H9 (cell line): ENCODE measurements at regions not wholly inside any gene's neighbourhood (a gene's known extent, or its start where the extent isn't known, plus 50 kb on each side); places are given as distances from the start of the nearest gene placed in this dataset.

ENCODE experiments used
- DNase-seq: peaks from one replicate; pipeline ENCODE4 v3.0.0-alpha.2; 2017
- H2AFZ ChIP-seq: one replicate; pipeline ENCODE4 v1.6.1; 2013; ENCODE audit warnings: mild to moderate bottlenecking, low read length, control low read depth, moderate library complexity
- H2AK5ac ChIP-seq: 2 replicates; pipeline ENCODE4 v1.6.1; 2013; ENCODE audit warnings: low read length, control low read depth, mixed read lengths; ENCODE audit not compliant: insufficient read length
- H2BK120ac ChIP-seq: one replicate; pipeline ENCODE4 v1.6.1; 2013; ENCODE audit warnings: low read depth, mild to moderate bottlenecking, low read length, control low read depth, inconsistent platforms; ENCODE audit not compliant: poor library complexity, severe bottlenecking
- H2BK12ac ChIP-seq: 2 replicates; pipeline ENCODE4 v1.6.1; 2013; ENCODE audit warnings: low read length, control low read depth, mixed read lengths, low read depth; ENCODE audit not compliant: insufficient read length
- H2BK15ac ChIP-seq: 2 replicates; pipeline ENCODE4 v1.6.1; 2013; ENCODE audit warnings: low read depth, low read length, control low read depth
- H2BK20ac ChIP-seq: one replicate; pipeline ENCODE4 v1.6.1; 2013; ENCODE audit warnings: low read depth, mild to moderate bottlenecking, low read length, control low read depth, inconsistent platforms; ENCODE audit not compliant: poor library complexity, severe bottlenecking
- H2BK5ac ChIP-seq: 2 replicates; pipeline ENCODE4 v1.6.1; 2013; ENCODE audit warnings: low read length, control low read depth, mixed read lengths; ENCODE audit not compliant: insufficient read length
- H3K14ac ChIP-seq: 2 replicates; pipeline ENCODE4 v1.6.1; 2013; ENCODE audit warnings: low read length, control low read depth; ENCODE audit not compliant: insufficient read depth
- H3K18ac ChIP-seq: 2 replicates; pipeline ENCODE4 v1.6.1; 2013; ENCODE audit warnings: low read depth, mild to moderate bottlenecking, mixed read lengths, low read length, control low read depth; ENCODE audit not compliant: insufficient read length
- H3K23ac ChIP-seq: 2 replicates; pipeline ENCODE4 v1.6.1; 2013; ENCODE audit warnings: low read length, control low read depth, mixed read lengths, low read depth; ENCODE audit not compliant: insufficient read length
- H3K23me2 ChIP-seq: 2 replicates; pipeline ENCODE4 v1.6.1; 2013; ENCODE audit warnings: low read depth, mild to moderate bottlenecking, mixed read lengths, low read length, control low read depth; ENCODE audit not compliant: insufficient read length, poor library complexity, severe bottlenecking
- H3K27ac ChIP-seq: 2 replicates; pipeline ENCODE4 v1.5.1; 2013; ENCODE audit warnings: low read length, control low read depth, mixed read lengths, low read depth; ENCODE audit not compliant: insufficient read length
- H3K27me3 ChIP-seq: 2 replicates; pipeline ENCODE4 v1.6.1; 2013; ENCODE audit warnings: low read length, control low read depth, inconsistent platforms; ENCODE audit not compliant: insufficient read depth
- H3K4ac ChIP-seq: 2 replicates; pipeline ENCODE4 v1.6.1; 2013; ENCODE audit warnings: low read depth, mild to moderate bottlenecking, control low read depth, inconsistent platforms, low read length, moderate library complexity
- H3K4me1 ChIP-seq: 2 replicates; pipeline ENCODE4 v1.6.1; 2013; ENCODE audit warnings: low read length, control low read depth, inconsistent platforms; ENCODE audit not compliant: insufficient read depth
- H3K4me2 ChIP-seq: 2 replicates; pipeline ENCODE4 v1.6.1; 2013; ENCODE audit warnings: low read length, control low read depth, mixed read lengths; ENCODE audit not compliant: insufficient read length, insufficient read depth
- H3K56ac ChIP-seq: 2 replicates; pipeline ENCODE4 v1.6.1; 2013; ENCODE audit warnings: low read depth, mild to moderate bottlenecking, mixed read lengths, low read length, control low read depth; ENCODE audit not compliant: insufficient read length
- H3K79me1 ChIP-seq: 2 replicates; pipeline ENCODE4 v1.6.1; 2013; ENCODE audit warnings: low read depth, mild to moderate bottlenecking, moderate library complexity, low read length, control low read depth, inconsistent platforms; ENCODE audit not compliant: insufficient read depth, poor library complexity, severe bottlenecking
- H3K79me2 ChIP-seq: 2 replicates; pipeline ENCODE4 v1.6.1; 2013; ENCODE audit warnings: low read length, control low read depth, inconsistent platforms; ENCODE audit not compliant: insufficient read depth
- H3K9ac ChIP-seq: 2 replicates; pipeline ENCODE4 v1.6.1; 2013; ENCODE audit warnings: low read length, control low read depth, mixed read lengths; ENCODE audit not compliant: insufficient read length; ENCODE audit errors: extremely low read depth
- H3K9me3 ChIP-seq: one replicate; pipeline ENCODE4 v1.6.1; 2013; ENCODE audit warnings: low read depth, low read length, inconsistent platforms; ENCODE audit not compliant: control insufficient read depth
- H3T11ph ChIP-seq: one replicate; pipeline ENCODE4 v1.6.1; 2013; ENCODE audit warnings: mild to moderate bottlenecking, low read length, control low read depth, inconsistent platforms
- H4K20me1 ChIP-seq: one replicate; pipeline ENCODE4 v1.6.1; 2013; ENCODE audit not compliant: control insufficient read depth, insufficient read length, insufficient read depth
- H4K5ac ChIP-seq: 2 replicates; pipeline ENCODE4 v1.6.1; 2013; ENCODE audit warnings: low read depth, mild to moderate bottlenecking, mixed read lengths, low read length, control low read depth; ENCODE audit not compliant: insufficient read length
- H4K8ac ChIP-seq: replicated peaks from 2 replicates; pipeline ENCODE4 v1.6.1; 2013; ENCODE audit warnings: low read length, control low read depth, mixed read lengths, low read depth; ENCODE audit not compliant: insufficient read length
- H4K91ac ChIP-seq: 2 replicates; pipeline ENCODE4 v1.6.1; 2013; ENCODE audit warnings: low read depth, mild to moderate bottlenecking, moderate library complexity, mixed read lengths, low read length, control low read depth; ENCODE audit not compliant: insufficient read length
- H3K27ac Mint-ChIP-seq, 3 experiments: 2 replicates in 2 of 3; 3 replicates in 1 of 3; pipeline ENCODE4 v1.8.0; 2020 to 2021; ENCODE audit warnings: mixed read lengths in 3 of 3, mild to moderate bottlenecking in 1 of 3, moderate library complexity in 1 of 3
- H3K27me3 Mint-ChIP-seq: 2 replicates; pipeline ENCODE4 v1.8.0; 2021; ENCODE audit warnings: low read depth, mild to moderate bottlenecking, moderate library complexity, mixed read lengths
- H3K36me3 Mint-ChIP-seq, 3 experiments: 2 replicates in 2 of 3; 3 replicates in 1 of 3; pipeline ENCODE4 v1.8.0; 2020 to 2021; ENCODE audit warnings: low read depth in 3 of 3, mixed read lengths in 3 of 3; ENCODE audit not compliant: insufficient read depth in 1 of 3
- H3K4me1 Mint-ChIP-seq, 2 experiments: 2 replicates each; pipeline ENCODE4 v1.8.0; 2020; ENCODE audit warnings: mixed read lengths in 2 of 2
- H3K4me3 Mint-ChIP-seq, 2 experiments: 2 replicates in 1 of 2; 3 replicates in 1 of 2; pipeline ENCODE4 v1.8.0; 2020 to 2021; ENCODE audit warnings: mild to moderate bottlenecking in 2 of 2, mixed read lengths in 2 of 2, moderate library complexity in 1 of 2
- H3K9me3 Mint-ChIP-seq, 2 experiments: 2 replicates in 1 of 2; 3 replicates in 1 of 2; pipeline ENCODE4 v1.8.0; 2020; ENCODE audit warnings: mild to moderate bottlenecking in 2 of 2, mixed read lengths in 2 of 2, moderate library complexity in 1 of 2
- CTCF ChIP-seq: fragments of 200-600 bp; sonication (generic); conservative IDR thresholded peaks from 3 replicates; pipeline ENCODE4 v1.8.0; 2021; ENCODE audit warnings: antibody characterized with exemption, mild to moderate bottlenecking

- H3K4ac ChIP-seq, result no peak overlapping the region
- H4K8ac ChIP-seq, result no peak overlapping the region
- no peak for DNase-seq
- no peak overlapping the region for H3K4me3 Mint-ChIP-seq
- H3K56ac ChIP-seq, result no peak overlapping the region
- H3K36me3 Mint-ChIP-seq, result peaks cover 12 to 23% (median 22%) of the 10 kb centered on the region in 3 experiments
- no peak overlapping the region for H3K14ac ChIP-seq
- H2AFZ ChIP-seq, result no peak overlapping the region
- H3K9me3 ChIP-seq, result peaks cover 8% of the 10 kb centered on the region
- no peak overlapping the region for H3K27ac Mint-ChIP-seq
- no peaks in the 10 kb centered on the region for H3K79me1 ChIP-seq
- H3K27me3 ChIP-seq, result no peaks in the 10 kb centered on the region
- H3K4me2 ChIP-seq, result no peak overlapping the region
- no peak overlapping the region for H3K9ac ChIP-seq
- H3K27ac ChIP-seq, result no peak overlapping the region
- no peak overlapping the region for H2BK15ac ChIP-seq
- TF ChIP-seq CTCF, result no peak
- no peak overlapping the region for H2BK120ac ChIP-seq
- H3K4me1 Mint-ChIP-seq, result no peaks in the 10 kb centered on the region
- no peaks in the 10 kb centered on the region for H4K20me1 ChIP-seq
- no peak overlapping the region for H2BK5ac ChIP-seq
- no peak overlapping the region for H4K91ac ChIP-seq
- H3K4me1 ChIP-seq, result no peaks in the 10 kb centered on the region
- H3K27me3 Mint-ChIP-seq, result no peaks in the 10 kb centered on the region
- no peak overlapping the region for H2BK20ac ChIP-seq
- no peak overlapping the region for H4K5ac ChIP-seq
- no peak overlapping the region for H2BK12ac ChIP-seq
- H2AK5ac ChIP-seq, result no peak overlapping the region
- peaks cover 23% of the 10 kb centered on the region in 2 experiments for H3K9me3 Mint-ChIP-seq
- no peaks in the 10 kb centered on the region for H3K23me2 ChIP-seq
- H3K79me2 ChIP-seq, result no peaks in the 10 kb centered on the region
- no peak overlapping the region for H3T11ph ChIP-seq
- H3K18ac ChIP-seq, result no peak overlapping the region
- H3K23ac ChIP-seq, result no peak overlapping the region
Measured at GRCh38 chr14:43123544-43123943, 1383.5 kb downstream of the FSCB start.
